GM23338 (cell line): ENCODE measurements at regions not wholly inside any gene's neighbourhood (a gene's known extent, or its start where the extent isn't known, plus 50 kb on each side); places are given as distances from the start of the nearest gene placed in this dataset.

Source experiments
- ATAC-seq: fragments of 200-7000 bp; cut with Tn5 transposase; 3 replicates; pipeline ENCODE4 v1.9.1; 2020
- DNase-seq: peaks from one replicate; pipeline ENCODE4 v3.0.0-alpha.2; 2015; ENCODE audit warnings: low spot score
- H2AFZ ChIP-seq: fragments of 200-600 bp; sonication (generic); 2 replicates; pipeline ENCODE4 v1.8.0; 2016; ENCODE audit warnings: antibody characterized with exemption, mild to moderate bottlenecking, moderate library complexity
- H3F3A ChIP-seq: fragments of 200-600 bp; sonication (generic); replicated peaks from 2 replicates; pipeline ENCODE4 v1.8.0; 2017; ENCODE audit warnings: antibody characterized with exemption, mixed run types, low read depth
- H3K27ac ChIP-seq: fragments of 200-600 bp; sonication (generic); 2 replicates; pipeline ENCODE4 v1.6.1; 2016; ENCODE audit warnings: low read depth
- H3K27me3 ChIP-seq: fragments of 200-600 bp; sonication (generic); 2 replicates; pipeline ENCODE4 v1.8.0; 2016; ENCODE audit warnings: mild to moderate bottlenecking, mixed run types, moderate library complexity; ENCODE audit not compliant: insufficient read depth
- H3K36me3 ChIP-seq: fragments of 200-600 bp; sonication (generic); 2 replicates; pipeline ENCODE4 v1.8.0; 2016; ENCODE audit warnings: mild to moderate bottlenecking; ENCODE audit not compliant: insufficient read depth
- H3K4me1 ChIP-seq: fragments of 200-600 bp; sonication (generic); 2 replicates; pipeline ENCODE4 v1.8.0; 2016; ENCODE audit warnings: mild to moderate bottlenecking, moderate library complexity; ENCODE audit not compliant: insufficient read depth
- H3K4me2 ChIP-seq: fragments of 200-600 bp; sonication (generic); 2 replicates; pipeline ENCODE4 v1.7.1; 2017; ENCODE audit warnings: mixed run types
- H3K4me3 ChIP-seq: fragments of 200-600 bp; sonication (generic); 2 replicates; pipeline ENCODE4 v1.6.1; 2016; ENCODE audit warnings: mixed run types
- H3K79me2 ChIP-seq: fragments of 200-600 bp; sonication (generic); replicated peaks from 2 replicates; pipeline ENCODE4 v1.8.0; 2017; ENCODE audit warnings: mild to moderate bottlenecking; ENCODE audit not compliant: insufficient read depth
- H3K9me2 ChIP-seq: fragments of 200-600 bp; sonication (generic); 2 replicates; pipeline ENCODE4 v1.8.0; 2017; ENCODE audit not compliant: insufficient read depth
- H4K20me1 ChIP-seq: fragments of 200-600 bp; sonication (generic); replicated peaks from 2 replicates; pipeline ENCODE4 v1.8.0; 2017; ENCODE audit warnings: mild to moderate bottlenecking; ENCODE audit not compliant: insufficient read depth
- H3K27ac Mint-ChIP-seq: 2 replicates; pipeline ENCODE4 v1.8.0; 2020; ENCODE audit warnings: inconsistent platforms, mild to moderate bottlenecking, moderate library complexity, mixed read lengths
- H3K27me3 Mint-ChIP-seq: 3 replicates; pipeline ENCODE4 v1.8.0; 2022; ENCODE audit warnings: low read depth, mild to moderate bottlenecking, moderate library complexity, mixed read lengths, inconsistent platforms; ENCODE audit not compliant: insufficient read depth, poor library complexity
- H3K36me3 Mint-ChIP-seq: 3 replicates; pipeline ENCODE4 v1.8.0; 2021; ENCODE audit warnings: low read depth, mild to moderate bottlenecking, inconsistent platforms, moderate library complexity, mixed read lengths
- H3K4me1 Mint-ChIP-seq: 3 replicates; pipeline ENCODE4 v1.8.0; 2020; ENCODE audit warnings: mild to moderate bottlenecking, inconsistent platforms, mixed read lengths
- H3K4me3 Mint-ChIP-seq: 3 replicates; pipeline ENCODE4 v1.8.0; 2021; ENCODE audit warnings: moderate library complexity, mild to moderate bottlenecking, inconsistent platforms, mixed read lengths
- H3K9me3 Mint-ChIP-seq: 3 replicates; pipeline ENCODE4 v1.8.0; 2020; ENCODE audit warnings: moderate library complexity, mild to moderate bottlenecking, inconsistent platforms, mixed read lengths
- CREB1 ChIP-seq: fragments of 250-450 bp; sonication (Bioruptor Pico); IDR thresholded peaks from 2 replicates; pipeline ENCODE4 v1.5.0; 2020; ENCODE audit warnings: low read depth, mild to moderate bottlenecking, moderate library complexity
- EZH2 ChIP-seq: fragments of 200-600 bp; sonication (generic); IDR thresholded peaks from one replicate; pipeline ENCODE4 v1.8.0; 2017; ENCODE audit warnings: antibody characterized with exemption, mild to moderate bottlenecking, low read depth; ENCODE audit not compliant: unreplicated experiment
- EZH2phosphoT487 ChIP-seq: fragments of 200-600 bp; sonication (generic); IDR thresholded peaks from one replicate; pipeline ENCODE4 v1.8.1; 2018; ENCODE audit warnings: antibody characterized with exemption; ENCODE audit not compliant: unreplicated experiment
- JUNB ChIP-seq: IDR thresholded peaks from one replicate; pipeline ENCODE4 v1.6.1; 2016; ENCODE audit warnings: antibody characterized with exemption; ENCODE audit not compliant: unreplicated experiment
- NANOG ChIP-seq: IDR thresholded peaks from 2 replicates; pipeline ENCODE4 v1.6.1; 2016; ENCODE audit warnings: antibody characterized with exemption, borderline replicate concordance
- POLR2AphosphoS5 ChIP-seq: IDR thresholded peaks from 2 replicates; pipeline ENCODE4 v1.6.1; 2016; ENCODE audit warnings: antibody characterized with exemption, low read depth
- STAT1 ChIP-seq: IDR thresholded peaks from one replicate; pipeline ENCODE4 v1.6.1; 2016; ENCODE audit warnings: antibody characterized with exemption; ENCODE audit not compliant: unreplicated experiment
- ZNF114 ChIP-seq: fragments of 250-450 bp; sonication (Bioruptor Pico); IDR thresholded peaks from 2 replicates; pipeline ENCODE4 v1.5.0; 2020; ENCODE audit warnings: mild to moderate bottlenecking, moderate library complexity
- ZNF331 ChIP-seq: fragments of 250-450 bp; sonication (Bioruptor Pico); IDR thresholded peaks from 2 replicates; pipeline ENCODE4 v1.5.0; 2020; ENCODE audit warnings: low read depth, mild to moderate bottlenecking, moderate library complexity
- TF ChIP-seq, protein P1 (sequence below), 2 experiments: fragments of 200-600 bp in 1 of 2; sonication (generic) in 1 of 2; conservative IDR thresholded peaks; 2 replicates each; pipeline versions ENCODE4 v1.5.1 to v1.6.1; 2016 to 2017; ENCODE audit warnings: antibody characterized with exemption in 2 of 2, low read depth in 2 of 2, mild to moderate bottlenecking in 2 of 2, moderate library complexity in 1 of 2
- TF ChIP-seq, protein P2 (sequence below): IDR thresholded peaks from 2 replicates; pipeline ENCODE4 v1.6.1; 2016; ENCODE audit warnings: antibody characterized with exemption
- TF ChIP-seq, protein P3 (sequence below): IDR thresholded peaks from one replicate; pipeline ENCODE4 v1.6.1; 2018; ENCODE audit warnings: antibody characterized with exemption; ENCODE audit not compliant: unreplicated experiment

DNA sequence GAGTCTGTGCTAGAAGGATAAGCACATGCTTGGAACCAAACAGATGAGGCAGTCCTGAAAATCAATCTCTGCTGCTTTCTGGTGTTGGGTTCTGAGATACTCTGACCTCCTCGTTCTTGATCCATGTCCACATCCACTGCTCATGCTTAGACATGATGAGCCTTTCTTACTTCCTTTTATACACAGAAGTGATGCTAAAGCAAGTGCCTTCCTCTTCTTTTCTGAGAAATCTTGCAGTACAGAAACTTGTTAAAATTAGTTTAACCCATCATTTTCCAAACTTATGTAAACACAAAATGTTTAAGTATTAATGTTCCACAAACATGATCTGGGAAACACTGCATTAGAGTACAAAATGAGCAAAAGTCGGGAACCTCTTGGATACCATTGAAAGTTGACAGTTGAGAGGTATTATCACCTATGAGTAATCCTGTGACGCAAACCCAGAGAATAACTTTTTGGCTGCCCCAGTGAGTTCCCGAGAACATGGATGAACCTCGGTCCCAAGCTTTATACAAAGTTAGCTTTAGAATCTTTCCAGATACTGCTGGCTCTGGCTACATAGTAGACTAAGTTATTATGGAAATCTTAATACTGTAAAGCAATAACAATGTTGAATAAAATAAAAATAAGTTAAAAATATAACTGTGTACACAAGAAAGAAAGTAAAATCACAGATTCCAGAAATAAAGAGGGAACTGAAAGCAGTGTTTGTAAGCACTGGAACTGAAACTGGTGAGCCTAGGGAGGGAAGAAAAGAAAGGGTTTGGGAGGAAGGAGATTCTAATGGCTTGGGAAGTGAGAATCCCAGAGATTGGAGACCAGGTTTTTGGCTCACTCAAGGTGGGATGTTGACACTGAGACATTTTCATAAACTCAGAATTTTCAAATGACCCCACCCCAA lies 429.3 kb upstream of the RUNX1 start (continued):
- no peak for TF ChIP-seq POLR2AphosphoS5
- TF ChIP-seq NANOG = no peak

DNA sequence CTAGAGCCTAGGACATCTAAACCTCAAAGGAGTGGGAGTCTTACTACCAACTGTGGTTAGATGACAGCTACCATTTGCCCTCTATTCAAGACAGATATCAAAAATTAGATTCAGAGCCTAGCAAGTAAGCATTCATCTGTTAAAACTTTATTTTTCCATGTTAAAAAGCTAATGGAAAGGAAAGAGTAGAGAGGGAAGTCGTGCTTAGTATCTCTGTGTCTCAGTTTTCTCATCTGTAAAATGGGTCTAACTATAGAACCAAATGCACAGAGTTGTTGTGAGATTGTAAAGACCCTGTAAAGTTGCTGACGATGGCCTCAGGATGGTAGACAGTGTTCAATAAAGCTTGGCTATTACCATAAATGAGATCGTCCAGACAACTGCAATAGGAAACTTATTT lies 428.5 kb upstream of the RUNX1 start:
- Histone ChIP-seq H3K27ac (no peak overlapping the region), H3F3A (no peaks in the 10 kb centered on the region), H3K9me2 (0 out of 2 replicates have a peak, but pooled peaks cover 4% of the 10 kb centered on the region), H3K27me3 (no peaks in the 10 kb centered on the region), H3K79me2 (no peaks in the 10 kb centered on the region), H3K4me2 (no peak overlapping the region), H3K4me3 (no peak overlapping the region), H3K4me1 (peaks cover 11% of the 10 kb centered on the region; the same call in 1 of the 2 replicates), H3K36me3 (peaks cover 11% of the 10 kb centered on the region; the same call in 1 of the 2 replicates), H2AFZ (no peak overlapping the region), H4K20me1 (no peaks in the 10 kb centered on the region)
- Mint-ChIP-seq H3K4me1 (peaks cover 25% of the 10 kb centered on the region), H3K9me3 (peaks cover 18% of the 10 kb centered on the region), H3K27me3 (peaks cover 1% of the 10 kb centered on the region), H3K4me3 (no peak overlapping the region), H3K27ac (no peak overlapping the region), H3K36me3 (peaks cover 15% of the 10 kb centered on the region)
- ATAC-seq (no peak), DNase-seq (no peak)
- TF ChIP-seq CREB1 (CRISPR knock-in tag) (no peak), ZNF331 (CRISPR knock-in tag) (no peak), POLR2AphosphoS5 (no peak), STAT1 (no peak), EZH2 (no peak), EZH2phosphoT487 (no peak), JUNB (no peak), ZNF114 (CRISPR knock-in tag) (no peak), NANOG (no peak)
- TF ChIP-seq, protein P1, sequence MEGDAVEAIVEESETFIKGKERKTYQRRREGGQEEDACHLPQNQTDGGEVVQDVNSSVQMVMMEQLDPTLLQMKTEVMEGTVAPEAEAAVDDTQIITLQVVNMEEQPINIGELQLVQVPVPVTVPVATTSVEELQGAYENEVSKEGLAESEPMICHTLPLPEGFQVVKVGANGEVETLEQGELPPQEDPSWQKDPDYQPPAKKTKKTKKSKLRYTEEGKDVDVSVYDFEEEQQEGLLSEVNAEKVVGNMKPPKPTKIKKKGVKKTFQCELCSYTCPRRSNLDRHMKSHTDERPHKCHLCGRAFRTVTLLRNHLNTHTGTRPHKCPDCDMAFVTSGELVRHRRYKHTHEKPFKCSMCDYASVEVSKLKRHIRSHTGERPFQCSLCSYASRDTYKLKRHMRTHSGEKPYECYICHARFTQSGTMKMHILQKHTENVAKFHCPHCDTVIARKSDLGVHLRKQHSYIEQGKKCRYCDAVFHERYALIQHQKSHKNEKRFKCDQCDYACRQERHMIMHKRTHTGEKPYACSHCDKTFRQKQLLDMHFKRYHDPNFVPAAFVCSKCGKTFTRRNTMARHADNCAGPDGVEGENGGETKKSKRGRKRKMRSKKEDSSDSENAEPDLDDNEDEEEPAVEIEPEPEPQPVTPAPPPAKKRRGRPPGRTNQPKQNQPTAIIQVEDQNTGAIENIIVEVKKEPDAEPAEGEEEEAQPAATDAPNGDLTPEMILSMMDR (conservative IDR thresholded peaks at IDR 0.05; ENCODE audit: low read depth in 2 of 2) = no peak
- TF ChIP-seq, protein P2, sequence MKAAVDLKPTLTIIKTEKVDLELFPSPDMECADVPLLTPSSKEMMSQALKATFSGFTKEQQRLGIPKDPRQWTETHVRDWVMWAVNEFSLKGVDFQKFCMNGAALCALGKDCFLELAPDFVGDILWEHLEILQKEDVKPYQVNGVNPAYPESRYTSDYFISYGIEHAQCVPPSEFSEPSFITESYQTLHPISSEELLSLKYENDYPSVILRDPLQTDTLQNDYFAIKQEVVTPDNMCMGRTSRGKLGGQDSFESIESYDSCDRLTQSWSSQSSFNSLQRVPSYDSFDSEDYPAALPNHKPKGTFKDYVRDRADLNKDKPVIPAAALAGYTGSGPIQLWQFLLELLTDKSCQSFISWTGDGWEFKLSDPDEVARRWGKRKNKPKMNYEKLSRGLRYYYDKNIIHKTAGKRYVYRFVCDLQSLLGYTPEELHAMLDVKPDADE = no peak
- TF ChIP-seq, protein P3, sequence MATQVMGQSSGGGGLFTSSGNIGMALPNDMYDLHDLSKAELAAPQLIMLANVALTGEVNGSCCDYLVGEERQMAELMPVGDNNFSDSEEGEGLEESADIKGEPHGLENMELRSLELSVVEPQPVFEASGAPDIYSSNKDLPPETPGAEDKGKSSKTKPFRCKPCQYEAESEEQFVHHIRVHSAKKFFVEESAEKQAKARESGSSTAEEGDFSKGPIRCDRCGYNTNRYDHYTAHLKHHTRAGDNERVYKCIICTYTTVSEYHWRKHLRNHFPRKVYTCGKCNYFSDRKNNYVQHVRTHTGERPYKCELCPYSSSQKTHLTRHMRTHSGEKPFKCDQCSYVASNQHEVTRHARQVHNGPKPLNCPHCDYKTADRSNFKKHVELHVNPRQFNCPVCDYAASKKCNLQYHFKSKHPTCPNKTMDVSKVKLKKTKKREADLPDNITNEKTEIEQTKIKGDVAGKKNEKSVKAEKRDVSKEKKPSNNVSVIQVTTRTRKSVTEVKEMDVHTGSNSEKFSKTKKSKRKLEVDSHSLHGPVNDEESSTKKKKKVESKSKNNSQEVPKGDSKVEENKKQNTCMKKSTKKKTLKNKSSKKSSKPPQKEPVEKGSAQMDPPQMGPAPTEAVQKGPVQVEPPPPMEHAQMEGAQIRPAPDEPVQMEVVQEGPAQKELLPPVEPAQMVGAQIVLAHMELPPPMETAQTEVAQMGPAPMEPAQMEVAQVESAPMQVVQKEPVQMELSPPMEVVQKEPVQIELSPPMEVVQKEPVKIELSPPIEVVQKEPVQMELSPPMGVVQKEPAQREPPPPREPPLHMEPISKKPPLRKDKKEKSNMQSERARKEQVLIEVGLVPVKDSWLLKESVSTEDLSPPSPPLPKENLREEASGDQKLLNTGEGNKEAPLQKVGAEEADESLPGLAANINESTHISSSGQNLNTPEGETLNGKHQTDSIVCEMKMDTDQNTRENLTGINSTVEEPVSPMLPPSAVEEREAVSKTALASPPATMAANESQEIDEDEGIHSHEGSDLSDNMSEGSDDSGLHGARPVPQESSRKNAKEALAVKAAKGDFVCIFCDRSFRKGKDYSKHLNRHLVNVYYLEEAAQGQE = no peak
